ENCODE measurements at regions not wholly inside any gene's neighbourhood (a gene's known extent, or its start where the extent isn't known, plus 50 kb on each side); places are given as distances from the start of the nearest gene placed in this dataset.

- TF ChIP-seq, protein P1, sequence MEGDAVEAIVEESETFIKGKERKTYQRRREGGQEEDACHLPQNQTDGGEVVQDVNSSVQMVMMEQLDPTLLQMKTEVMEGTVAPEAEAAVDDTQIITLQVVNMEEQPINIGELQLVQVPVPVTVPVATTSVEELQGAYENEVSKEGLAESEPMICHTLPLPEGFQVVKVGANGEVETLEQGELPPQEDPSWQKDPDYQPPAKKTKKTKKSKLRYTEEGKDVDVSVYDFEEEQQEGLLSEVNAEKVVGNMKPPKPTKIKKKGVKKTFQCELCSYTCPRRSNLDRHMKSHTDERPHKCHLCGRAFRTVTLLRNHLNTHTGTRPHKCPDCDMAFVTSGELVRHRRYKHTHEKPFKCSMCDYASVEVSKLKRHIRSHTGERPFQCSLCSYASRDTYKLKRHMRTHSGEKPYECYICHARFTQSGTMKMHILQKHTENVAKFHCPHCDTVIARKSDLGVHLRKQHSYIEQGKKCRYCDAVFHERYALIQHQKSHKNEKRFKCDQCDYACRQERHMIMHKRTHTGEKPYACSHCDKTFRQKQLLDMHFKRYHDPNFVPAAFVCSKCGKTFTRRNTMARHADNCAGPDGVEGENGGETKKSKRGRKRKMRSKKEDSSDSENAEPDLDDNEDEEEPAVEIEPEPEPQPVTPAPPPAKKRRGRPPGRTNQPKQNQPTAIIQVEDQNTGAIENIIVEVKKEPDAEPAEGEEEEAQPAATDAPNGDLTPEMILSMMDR (IDR thresholded peaks at IDR 0.05): no peak
- no peak for TF ChIP-seq POLR2A (IDR thresholded peaks at IDR 0.05)
Observed at GRCh38 chr2:15031745-15032240, 399.3 kb downstream of the LRATD1 start.
